Neuron (in vitro differentiated cells): ENCODE measurements at regions not wholly inside any gene's neighbourhood (a gene's known extent, or its start where the extent isn't known, plus 50 kb on each side); places are given as distances from the start of the nearest gene placed in this dataset.

Source experiments
- H2AFZ ChIP-seq: one replicate; pipeline ENCODE4 v1.6.1; 2013; ENCODE audit warnings: low read depth, mild to moderate bottlenecking, inconsistent platforms, low read length, moderate library complexity
- H3K27me3 ChIP-seq: one replicate; pipeline ENCODE4 v1.6.1; 2013; ENCODE audit warnings: low read length; ENCODE audit not compliant: insufficient read depth
- H3K36me3 ChIP-seq: one replicate; pipeline ENCODE4 v1.6.1; 2013; ENCODE audit warnings: low read length; ENCODE audit not compliant: insufficient read depth
- H3K4me1 ChIP-seq: one replicate; pipeline ENCODE4 v1.6.1; 2013; ENCODE audit warnings: low read length; ENCODE audit not compliant: insufficient read depth
- H3K4me3 ChIP-seq: 2 replicates; pipeline ENCODE4 v1.5.1; 2013; ENCODE audit warnings: mild to moderate bottlenecking, low read length, moderate library complexity
- H3K9me3 ChIP-seq: one replicate; pipeline ENCODE4 v1.6.1; 2013; ENCODE audit warnings: low read length

DNA sequence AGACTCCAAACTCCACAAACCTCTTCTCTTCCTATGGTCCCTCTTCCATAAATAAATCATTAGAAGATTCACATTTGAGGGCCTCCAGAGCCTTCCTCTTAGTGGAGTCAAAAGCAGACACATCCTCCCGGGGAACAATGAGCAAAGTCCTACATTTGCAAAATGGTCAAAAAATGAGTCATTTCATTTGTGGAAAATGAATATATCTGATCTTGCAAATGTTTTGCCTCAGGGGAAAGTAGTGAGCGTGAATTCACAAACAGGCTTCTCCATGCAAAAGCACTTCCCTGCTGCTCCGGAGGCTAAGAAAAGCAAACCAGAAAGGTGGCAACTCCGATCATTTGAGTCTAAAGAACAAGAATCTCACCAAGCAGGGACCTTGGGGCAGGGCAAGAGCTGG, 86.7 kb upstream of the IQSEC1 start:
- peaks cover 7% of the 10 kb centered on the region for H3K9me3 ChIP-seq
- H3K4me1 ChIP-seq, result peaks cover 12% of the 10 kb centered on the region
- no peaks in the 10 kb centered on the region for H3K36me3 ChIP-seq
- no peak overlapping the region for H3K4me3 ChIP-seq
- no peak overlapping the region for H2AFZ ChIP-seq
- H3K27me3 ChIP-seq, result no peaks in the 10 kb centered on the region

DNA sequence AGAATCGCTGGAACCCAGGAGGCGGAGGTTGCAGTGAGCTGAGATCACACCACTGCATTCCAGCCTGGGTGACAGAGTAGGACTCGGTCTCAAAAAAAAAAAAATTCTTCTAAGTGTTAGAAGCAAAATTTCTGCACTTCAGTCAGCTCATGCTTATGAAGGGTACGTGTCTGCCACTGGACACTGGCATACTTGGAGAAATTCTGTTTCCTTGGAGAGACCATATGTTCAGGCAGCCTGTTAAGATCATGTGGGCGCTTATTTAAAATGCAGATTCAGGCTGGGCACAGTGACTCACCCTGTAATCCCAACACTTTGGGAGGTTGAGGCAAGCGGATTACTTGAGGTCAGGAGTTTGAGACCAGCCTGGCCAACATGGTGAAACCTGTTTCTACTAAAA, 85.6 kb upstream of the IQSEC1 start:
- Histone ChIP-seq H3K4me1 (peaks cover 12% of the 10 kb centered on the region), H3K36me3 (no peaks in the 10 kb centered on the region), H3K4me3 (no peak overlapping the region), H2AFZ (no peak overlapping the region), H3K9me3 (peaks cover 7% of the 10 kb centered on the region), H3K27me3 (no peaks in the 10 kb centered on the region)

DNA sequence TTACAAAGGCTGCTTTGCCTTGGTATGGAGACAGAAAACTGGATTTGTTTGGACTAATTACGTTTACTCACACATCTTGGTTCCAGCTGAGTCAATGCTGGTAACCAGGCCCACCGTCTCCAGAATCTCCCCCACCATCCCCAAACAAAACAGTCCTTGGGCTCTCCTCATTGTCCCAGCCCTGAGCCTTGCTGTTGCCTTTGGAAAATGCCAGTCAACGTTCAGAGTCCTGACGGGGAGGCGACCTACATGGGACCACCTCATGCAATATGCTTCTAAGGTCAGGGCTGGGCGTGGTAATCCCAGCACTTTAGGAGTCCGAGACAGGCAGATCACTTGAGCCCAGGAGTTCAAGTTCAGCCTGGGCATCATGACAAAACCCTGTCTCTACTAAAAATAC, 85.2 kb upstream of the IQSEC1 start:
- Histone ChIP-seq H3K27me3 (no peaks in the 10 kb centered on the region), H3K36me3 (no peaks in the 10 kb centered on the region), H3K4me1 (peaks cover 12% of the 10 kb centered on the region), H2AFZ (no peak overlapping the region), H3K9me3 (peaks cover 7% of the 10 kb centered on the region), H3K4me3 (no peak overlapping the region)

DNA sequence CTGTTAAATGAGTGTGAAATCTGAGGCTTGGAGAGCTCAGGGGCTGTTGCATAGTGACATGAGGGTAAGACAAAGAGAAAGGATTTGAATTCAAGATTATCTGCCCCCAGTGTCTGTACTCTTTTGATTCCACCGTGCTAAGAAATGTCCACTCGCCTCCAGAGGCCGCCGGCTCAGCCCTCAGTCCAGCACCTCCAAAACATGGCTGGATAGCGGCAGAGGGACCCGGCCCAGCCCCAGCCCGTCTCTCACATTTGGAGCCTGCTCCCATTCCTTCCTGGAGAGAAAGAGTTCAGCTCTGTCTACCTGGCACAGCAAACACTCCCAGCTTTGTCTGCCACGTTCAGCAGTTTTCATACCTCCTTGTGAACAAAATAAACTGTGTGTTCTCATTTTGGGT, 84.8 kb upstream of the IQSEC1 start:
- no peak overlapping the region for H2AFZ ChIP-seq
- peaks cover 12% of the 10 kb centered on the region for H3K4me1 ChIP-seq
- H3K36me3 ChIP-seq, result no peaks in the 10 kb centered on the region

DNA sequence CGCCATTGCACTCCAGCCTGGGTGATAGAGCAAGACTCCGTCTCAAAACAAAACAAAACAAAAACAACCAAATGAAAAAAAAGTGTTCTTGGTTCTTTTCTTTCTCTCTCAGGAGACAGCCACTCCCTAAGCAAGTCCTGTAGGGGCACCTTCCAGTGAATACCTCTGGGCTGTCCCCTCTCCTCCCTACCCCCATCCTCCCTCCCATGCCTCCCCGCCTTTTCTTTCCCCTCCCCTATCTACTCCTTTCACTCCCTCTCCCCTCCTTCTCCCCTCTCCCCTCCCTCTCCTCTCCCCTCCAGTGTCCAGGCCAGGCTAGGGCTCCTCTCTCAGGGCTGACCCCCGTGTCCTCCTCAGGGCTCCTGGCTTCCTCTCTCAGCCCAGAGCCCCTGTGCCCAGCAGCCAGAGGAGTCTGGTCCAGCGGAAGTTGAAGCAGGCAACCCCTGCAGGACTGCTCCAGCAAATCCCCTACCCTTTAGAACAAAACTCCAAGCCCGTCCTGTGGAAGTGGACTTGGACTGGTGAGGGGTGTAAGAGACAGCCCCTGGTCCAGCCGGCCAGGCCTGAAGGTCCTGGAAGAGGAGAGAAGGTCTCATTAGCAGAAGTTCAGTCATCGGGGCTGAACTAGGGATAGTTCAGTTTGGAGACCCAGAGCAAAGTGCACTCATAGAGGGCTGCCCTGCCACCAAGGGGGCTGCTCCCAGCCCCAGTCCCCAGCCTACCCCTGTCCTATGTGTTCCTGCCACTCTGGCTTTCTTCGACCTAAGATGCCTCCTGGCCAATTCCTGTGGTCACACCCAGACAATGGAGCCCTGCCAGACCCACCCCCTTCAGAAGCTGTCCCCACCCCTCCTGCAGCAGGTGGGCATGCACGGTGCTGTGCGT, 79.8 kb upstream of the IQSEC1 start:
- Histone ChIP-seq H3K4me1 (no peaks in the 10 kb centered on the region), H2AFZ (no peak overlapping the region), H3K9me3 (peaks cover 7% of the 10 kb centered on the region), H3K27me3 (no peaks in the 10 kb centered on the region), H3K36me3 (no peaks in the 10 kb centered on the region), H3K4me3 (no peak overlapping the region)

More for the DNA sequence above, 84.8 kb upstream of the IQSEC1 start:
- Histone ChIP-seq H3K27me3 (no peaks in the 10 kb centered on the region), H3K4me3 (no peak overlapping the region), H3K9me3 (peaks cover 7% of the 10 kb centered on the region)

DNA sequence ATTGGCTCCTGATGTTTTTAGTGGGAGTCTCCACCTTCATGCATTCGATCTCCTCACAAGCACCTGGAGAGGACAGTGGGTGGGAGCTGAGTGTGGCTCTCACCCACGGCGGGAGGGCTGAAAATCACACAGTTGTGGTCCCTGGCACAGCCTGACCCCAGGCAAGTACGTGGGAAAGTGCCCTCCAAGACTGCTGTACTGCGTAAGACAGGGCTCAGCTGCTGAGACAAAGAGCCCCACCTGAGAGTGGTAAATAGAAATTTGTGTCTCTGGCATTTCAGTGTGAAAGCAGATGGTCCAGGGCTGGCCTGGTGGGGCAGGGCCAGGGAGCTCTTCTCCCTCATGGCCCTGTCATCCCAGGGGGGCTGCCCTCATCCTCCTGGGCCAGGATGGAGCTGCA, 77.4 kb upstream of the IQSEC1 start:
- H3K4me3 ChIP-seq, result no peak overlapping the region
- H2AFZ ChIP-seq, result no peak overlapping the region
- no peaks in the 10 kb centered on the region for H3K27me3 ChIP-seq
- H3K4me1 ChIP-seq, result no peaks in the 10 kb centered on the region
- no peaks in the 10 kb centered on the region for H3K36me3 ChIP-seq
- peaks cover 3% of the 10 kb centered on the region for H3K9me3 ChIP-seq

DNA sequence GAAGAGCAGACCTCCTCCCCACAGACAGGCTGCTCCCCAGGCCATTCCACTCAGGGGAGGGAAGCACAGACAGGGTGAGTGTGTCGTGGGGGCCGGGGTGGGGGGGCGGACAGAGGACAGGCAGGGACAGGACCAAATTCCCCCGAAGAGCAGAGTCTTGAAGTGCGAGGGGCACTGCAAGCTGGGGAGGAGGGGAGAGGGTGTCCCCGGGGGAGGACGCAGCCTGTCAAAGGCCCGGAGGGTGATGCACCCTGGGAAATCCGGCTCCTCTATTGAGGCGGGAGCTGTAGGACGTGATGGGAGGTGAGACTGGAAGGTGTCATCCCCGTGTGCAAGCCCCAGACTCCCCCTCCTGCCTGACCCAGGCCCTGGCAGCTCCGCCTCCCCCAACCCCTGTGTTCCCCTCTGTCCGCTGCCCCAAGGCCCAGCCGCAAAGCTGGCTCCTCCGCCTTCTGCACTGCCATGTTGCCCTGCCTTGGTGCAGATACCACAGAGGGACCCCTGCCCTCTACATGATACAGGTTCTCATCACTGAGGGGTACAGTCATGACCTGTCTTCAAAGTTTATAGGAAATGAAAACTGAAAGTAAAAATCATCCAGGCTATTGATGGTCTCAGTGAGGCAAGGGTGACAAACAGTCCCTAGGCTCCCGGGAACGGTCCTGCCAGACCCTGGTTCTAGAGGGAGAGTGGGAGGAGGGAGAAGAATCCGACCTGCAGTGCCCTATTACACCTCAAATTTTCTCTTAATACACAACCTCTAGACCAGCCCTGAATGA, 76.3 kb upstream of the IQSEC1 start:
- Histone ChIP-seq H3K36me3 (no peaks in the 10 kb centered on the region), H3K9me3 (no peaks in the 10 kb centered on the region), H2AFZ (no peak overlapping the region), H3K27me3 (no peaks in the 10 kb centered on the region), H3K4me1 (no peaks in the 10 kb centered on the region), H3K4me3 (no peak overlapping the region)

DNA sequence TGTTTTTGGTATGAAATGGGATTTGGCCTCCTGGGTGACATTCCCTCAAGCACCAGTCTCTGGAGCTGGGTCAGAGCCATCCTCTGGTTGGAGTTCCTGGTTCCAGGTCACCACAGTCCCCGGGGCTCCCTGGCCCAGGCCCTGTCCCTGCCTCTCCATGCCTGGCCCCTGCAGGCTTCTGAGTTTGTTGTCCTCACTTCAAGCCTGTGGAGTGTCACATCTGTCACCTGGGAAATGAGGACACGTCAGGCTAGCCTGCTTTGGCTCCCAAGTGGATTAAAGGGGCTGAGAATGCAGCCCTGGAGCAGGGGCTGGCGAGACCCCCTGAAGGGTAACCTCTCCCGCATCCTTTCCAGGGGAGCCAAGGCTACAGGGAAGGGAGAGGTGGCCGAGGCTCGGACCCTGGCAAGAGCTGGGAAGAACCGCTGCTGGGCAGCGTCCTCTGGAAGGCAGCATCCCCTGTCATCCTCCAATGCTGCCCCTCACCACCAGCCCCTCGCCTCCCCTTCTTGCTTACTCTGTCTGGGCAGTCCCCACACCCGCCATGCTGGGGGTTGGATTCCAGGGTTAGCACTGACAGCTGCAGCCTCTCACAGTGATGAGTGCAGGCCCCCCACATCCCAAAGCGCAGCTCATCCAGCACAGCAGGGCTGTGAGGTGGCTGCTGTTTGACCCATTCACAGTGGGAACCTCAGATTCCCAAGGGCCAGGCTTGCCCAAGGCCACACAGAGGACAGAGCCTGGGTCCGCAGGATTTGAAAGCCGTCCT, 75.5 kb upstream of the IQSEC1 start:
- Histone ChIP-seq H2AFZ (no peak overlapping the region), H3K9me3 (no peaks in the 10 kb centered on the region), H3K27me3 (no peaks in the 10 kb centered on the region), H3K36me3 (no peaks in the 10 kb centered on the region), H3K4me3 (no peak overlapping the region), H3K4me1 (no peaks in the 10 kb centered on the region)

DNA sequence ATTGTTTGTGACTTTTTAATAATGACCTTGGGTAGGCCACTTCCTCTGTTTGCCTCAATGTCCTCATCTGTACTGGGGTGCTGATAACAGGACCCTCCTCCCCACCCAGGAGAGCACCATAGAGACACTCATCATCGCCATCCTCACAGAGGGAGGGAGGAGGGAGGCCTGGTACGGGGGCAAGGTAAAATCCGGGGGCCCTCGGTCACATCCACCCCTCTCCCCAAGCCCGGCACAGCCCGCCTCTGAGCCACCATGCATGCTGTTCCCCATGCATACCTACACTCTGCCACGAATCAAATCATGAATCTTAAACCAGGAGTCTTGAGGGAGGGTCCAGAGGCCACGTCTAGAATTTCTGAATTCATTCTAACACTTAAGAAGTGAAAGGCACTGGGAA, 74.9 kb upstream of the IQSEC1 start:
- Histone ChIP-seq H3K27me3 (no peaks in the 10 kb centered on the region), H3K4me3 (no peak overlapping the region), H2AFZ (no peak overlapping the region), H3K4me1 (no peaks in the 10 kb centered on the region), H3K36me3 (no peaks in the 10 kb centered on the region), H3K9me3 (no peaks in the 10 kb centered on the region)

DNA sequence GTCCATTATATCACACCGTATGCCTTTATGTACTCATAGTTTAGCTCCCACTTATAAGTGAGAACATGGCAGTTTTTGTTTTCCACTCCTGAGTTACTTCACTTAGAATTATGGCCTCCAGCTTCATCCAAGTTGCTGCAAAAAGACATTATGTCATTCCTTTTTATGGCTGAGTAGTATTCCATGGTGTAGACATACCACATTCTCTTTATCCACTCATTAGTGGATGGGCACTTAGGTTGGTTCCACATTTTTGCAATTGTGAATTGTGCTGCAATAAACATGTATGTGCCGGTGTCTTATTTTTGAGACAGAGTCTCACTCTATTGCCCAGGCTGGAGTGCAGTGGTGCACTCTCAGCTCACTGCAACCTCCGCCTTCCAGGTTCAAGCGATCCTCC, 74.1 kb upstream of the IQSEC1 start:
- H3K27me3 ChIP-seq, result no peaks in the 10 kb centered on the region

DNA sequence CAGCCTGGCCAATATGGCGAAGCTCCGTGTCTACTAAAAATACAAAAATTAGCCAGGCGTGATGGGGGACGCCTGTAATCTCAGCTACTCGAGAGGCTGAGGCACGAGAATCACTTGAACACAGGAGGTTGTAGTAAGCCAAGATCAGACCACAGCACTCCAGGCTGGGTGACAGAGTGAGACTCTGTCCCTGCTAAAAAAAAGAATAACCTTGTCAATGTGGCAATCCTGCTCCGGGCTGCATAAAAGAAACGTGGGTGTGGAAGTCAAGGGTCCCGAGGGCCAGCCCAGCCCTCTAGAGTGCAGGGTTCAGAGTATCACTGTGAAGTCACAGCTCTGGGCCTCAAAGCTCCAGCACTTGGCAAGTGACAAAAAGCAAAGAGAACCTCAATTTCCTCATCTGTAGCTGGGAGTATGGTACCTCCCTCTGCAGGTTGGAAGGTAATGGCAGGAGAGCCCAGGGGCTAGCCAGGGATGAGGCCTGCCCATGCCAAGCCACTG, 73.5 kb upstream of the IQSEC1 start:
- no peaks in the 10 kb centered on the region for H3K9me3 ChIP-seq
- no peaks in the 10 kb centered on the region for H3K4me1 ChIP-seq
- H3K36me3 ChIP-seq, result no peaks in the 10 kb centered on the region
- H3K4me3 ChIP-seq, result no peak overlapping the region
- H3K27me3 ChIP-seq, result no peaks in the 10 kb centered on the region
- no peak overlapping the region for H2AFZ ChIP-seq

More for the DNA sequence above, 74.1 kb upstream of the IQSEC1 start:
- Histone ChIP-seq H2AFZ (no peak overlapping the region), H3K4me3 (no peak overlapping the region), H3K9me3 (no peaks in the 10 kb centered on the region), H3K36me3 (no peaks in the 10 kb centered on the region), H3K4me1 (no peaks in the 10 kb centered on the region)

DNA sequence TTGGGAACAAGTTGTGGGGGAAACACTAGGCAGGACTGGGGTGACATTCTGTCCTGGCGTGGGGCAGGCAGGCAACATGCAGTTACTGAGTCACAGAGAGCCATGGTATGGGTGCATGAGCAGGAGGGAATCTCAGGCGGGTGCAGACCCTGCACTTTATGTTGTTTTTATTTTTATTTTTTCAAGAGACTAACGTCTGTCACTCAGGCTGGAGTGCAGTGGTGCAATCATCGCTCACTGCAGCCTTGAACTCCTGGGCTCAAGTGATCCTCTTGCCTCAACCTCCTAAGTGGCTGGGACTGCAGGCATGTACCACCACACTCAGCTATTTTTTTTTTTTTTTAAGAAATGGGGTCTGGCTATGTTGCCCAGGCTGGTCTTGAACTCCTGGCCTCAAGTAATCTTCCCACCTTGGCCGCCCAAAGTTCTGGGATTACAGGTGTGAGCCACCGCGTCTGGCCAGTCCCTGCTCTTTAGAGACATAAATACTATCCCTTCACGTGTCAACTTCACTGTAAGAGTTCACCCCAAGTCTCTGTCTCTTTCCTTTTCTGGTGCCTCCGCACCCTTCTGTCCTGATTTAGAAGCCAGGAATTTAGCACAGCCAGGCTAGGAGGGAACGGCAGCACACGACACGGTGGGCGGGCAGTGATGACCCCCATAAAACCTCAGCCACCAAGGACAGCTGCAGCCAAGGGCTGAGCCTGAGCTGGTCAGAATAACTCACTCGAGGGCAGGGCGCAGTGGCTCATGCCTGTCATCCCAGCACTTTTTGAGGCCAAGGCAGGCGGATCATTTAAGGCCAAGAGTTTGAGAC, 72.8 kb upstream of the IQSEC1 start:
- Histone ChIP-seq H3K4me1 (no peaks in the 10 kb centered on the region), H3K27me3 (no peaks in the 10 kb centered on the region), H3K36me3 (no peaks in the 10 kb centered on the region), H3K4me3 (no peak overlapping the region), H2AFZ (no peak overlapping the region), H3K9me3 (no peaks in the 10 kb centered on the region)
